Fibroblast of pulmonary artery (primary cell): ENCODE measurements at regions not wholly inside any gene's neighbourhood (a gene's known extent, or its start where the extent isn't known, plus 50 kb on each side); places are given as distances from the start of the nearest gene placed in this dataset.

Source experiments
- DNase-seq: peaks from one replicate; pipeline ENCODE4 v3.0.0-alpha.2; 2010; ENCODE audit warnings: low read depth
- H3K4me3 ChIP-seq: replicated peaks from 2 replicates; pipeline ENCODE4 v1.5.1; 2011; ENCODE audit warnings: low read depth, mild to moderate bottlenecking, control low read depth, low read length, moderate library complexity
- CTCF ChIP-seq: IDR thresholded peaks from 2 replicates; pipeline ENCODE4 v1.5.1; 2011; ENCODE audit warnings: mild to moderate bottlenecking, control low read depth, low read length, inconsistent platforms; ENCODE audit errors: missing control alignments

DNA sequence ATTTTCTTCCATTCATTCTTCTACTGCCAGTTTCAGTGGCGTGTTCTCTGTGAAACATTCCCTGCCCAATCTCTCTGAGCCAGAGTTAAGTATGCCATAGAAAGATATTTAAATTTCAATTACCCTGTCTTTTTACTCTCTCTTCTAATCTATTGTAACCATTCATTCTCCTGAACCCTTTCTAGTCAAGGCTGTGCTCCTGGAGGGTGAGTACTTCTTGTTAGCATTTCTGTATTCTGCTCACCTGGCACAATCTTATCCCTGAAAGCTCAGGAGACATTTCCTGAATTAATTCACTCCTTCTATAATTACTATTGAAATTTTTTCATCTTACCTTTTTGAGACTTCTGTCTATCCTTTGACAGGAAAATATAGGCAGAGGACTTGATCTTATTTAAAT is 271.7 kb downstream of the HGF start:
- no peak overlapping the region for H3K4me3 ChIP-seq
- no peak for DNase-seq
- no peak for TF ChIP-seq CTCF

DNA sequence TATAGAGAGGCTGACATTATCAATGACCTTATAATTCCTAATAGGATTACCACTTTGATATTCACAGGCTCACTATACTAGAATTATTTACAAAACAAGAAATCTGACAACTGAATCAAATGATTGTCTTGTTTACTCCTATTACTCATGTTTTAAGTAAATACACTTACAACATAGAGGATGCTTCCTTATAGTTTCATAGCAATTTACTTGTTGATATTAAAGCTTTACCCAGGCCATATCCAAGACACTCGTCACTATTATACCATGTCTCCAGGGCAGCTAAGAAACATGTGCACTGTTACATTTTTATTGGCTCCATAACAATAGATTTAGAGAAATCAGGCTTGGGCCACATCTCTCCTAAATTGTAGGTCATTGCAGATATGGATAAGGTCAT is 276.9 kb downstream of the HGF start:
- TF ChIP-seq CTCF: no peak
- DNase-seq: no peak
- H3K4me3 ChIP-seq: no peak overlapping the region

GRCh38 chr7:81492240-81492639 is 277.6 kb downstream of the HGF start:
- TF ChIP-seq CTCF: no peak
- DNase-seq: no peak
- H3K4me3 ChIP-seq: no peak overlapping the region

- H3K4me3 ChIP-seq: no peak overlapping the region
- no peak for DNase-seq
- no peak for TF ChIP-seq CTCF
Observed at GRCh38 chr7:81491573-81491972, 278.3 kb downstream of the HGF start.

DNA sequence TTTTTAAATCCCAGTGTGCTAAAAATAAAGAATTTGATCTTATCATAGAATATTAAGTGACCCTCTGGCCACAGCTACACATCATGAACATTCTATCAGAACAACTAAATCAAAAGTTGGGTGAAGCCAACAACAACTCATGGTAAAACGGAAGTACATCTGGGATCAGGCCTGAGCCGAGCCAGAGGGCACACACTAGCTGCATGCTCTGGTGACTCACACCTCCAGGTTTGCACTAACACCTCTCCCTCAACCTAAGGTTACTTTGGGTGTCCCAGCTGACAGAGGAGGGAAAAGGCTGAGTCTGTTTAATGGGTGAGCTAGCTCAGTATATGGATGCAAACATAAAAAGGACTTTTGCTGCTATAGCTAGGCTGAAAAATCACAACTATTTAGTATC is 281.6 kb downstream of the HGF start:
- no peak for TF ChIP-seq CTCF
- no peak for DNase-seq
- H3K4me3 ChIP-seq: no peak overlapping the region

DNA sequence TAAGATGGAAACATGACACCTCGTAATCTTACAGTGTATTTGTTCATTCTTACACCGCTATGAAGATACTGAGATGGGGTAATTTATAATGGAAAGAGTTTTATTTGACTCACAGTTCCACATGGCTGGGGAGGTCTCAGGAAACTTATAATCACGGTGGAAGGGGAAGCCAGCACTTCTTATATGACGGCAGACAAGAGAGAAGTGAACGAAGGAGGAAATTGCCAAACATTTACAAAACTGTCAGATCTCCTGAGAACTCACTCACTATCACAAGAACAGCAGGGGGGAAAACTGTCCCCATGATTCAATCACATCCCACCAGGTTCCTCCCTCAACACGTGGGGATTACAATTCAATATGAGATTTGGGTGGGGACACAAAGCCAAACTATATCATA is 282.3 kb downstream of the HGF start:
- no peak for TF ChIP-seq CTCF
- H3K4me3 ChIP-seq: no peak overlapping the region
- no peak for DNase-seq

DNA sequence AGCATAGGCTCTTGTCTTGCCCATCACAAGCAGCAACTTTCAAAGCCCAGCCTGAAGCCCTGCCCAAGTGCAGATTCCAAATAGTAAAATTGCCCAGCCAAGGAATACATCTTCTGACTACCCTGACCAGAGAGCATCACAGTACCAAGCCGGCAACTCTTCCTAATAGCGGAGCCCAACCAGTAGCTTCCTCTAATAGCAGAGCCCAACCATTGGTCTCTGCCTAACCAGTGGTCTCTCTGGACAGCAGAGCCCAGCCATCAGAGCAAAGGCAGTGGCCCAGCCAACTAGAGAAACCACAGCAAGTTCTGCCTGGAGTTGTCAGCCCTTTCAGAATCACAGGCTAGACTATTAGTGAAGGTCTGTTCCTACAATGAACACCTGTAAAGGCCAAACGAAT is 285.6 kb downstream of the HGF start:
- no peak for TF ChIP-seq CTCF
- no peak overlapping the region for H3K4me3 ChIP-seq
- peak; percentile 89 for DNase-seq
